CD4-positive, alpha-beta T cell treated with Interleukin-17A for 1 hour (primary cell): ENCODE measurements at regions not wholly inside any gene's neighbourhood (a gene's known extent, or its start where the extent isn't known, plus 50 kb on each side); places are given as distances from the start of the nearest gene placed in this dataset.

Experiments used
- DNase-seq: peaks from one replicate; pipeline ENCODE4 v3.0.0-alpha.2; 2020

GRCh38 chr12:89087876-89088275 is 264.4 kb downstream of the DUSP6 start:
- no peak for DNase-seq

GRCh38 chr12:89087149-89087825 is 265.0 kb downstream of the DUSP6 start:
- no peak for DNase-seq

- DNase-seq, result no peak
These were observed 266.9 kb downstream of the DUSP6 start for GRCh38 chr12:89085421-89085820.

- no peak for DNase-seq
These were observed 267.6 kb downstream of the DUSP6 start for GRCh38 chr12:89084751-89085150.

- DNase-seq, result no peak
These were observed 268.8 kb downstream of the DUSP6 start for GRCh38 chr12:89083491-89083890.

GRCh38 chr12:89082370-89082753 is 269.9 kb downstream of the DUSP6 start:
- no peak for DNase-seq

- no peak for DNase-seq
These were observed 270.5 kb downstream of the DUSP6 start for GRCh38 chr12:89081719-89082369.

- no peak for DNase-seq
These were observed 271.4 kb downstream of the DUSP6 start for GRCh38 chr12:89080793-89081465.

GRCh38 chr12:89075880-89076540 is 276.3 kb downstream of the DUSP6 start:
- DNase-seq, result no peak

GRCh38 chr12:89073659-89074058 is 278.6 kb downstream of the DUSP6 start:
- DNase-seq, result no peak

GRCh38 chr12:89073027-89073398 is 279.3 kb downstream of the DUSP6 start:
- DNase-seq, result no peak

GRCh38 chr12:89072294-89073026 is 279.8 kb downstream of the DUSP6 start:
- DNase-seq, result no peak

- no peak for DNase-seq
These were observed 281.7 kb downstream of the DUSP6 start for GRCh38 chr12:89070603-89071002.

- no peak for DNase-seq
These were observed 282.9 kb downstream of the DUSP6 start for GRCh38 chr12:89069431-89069830.

GRCh38 chr12:89067421-89068187 is 284.7 kb downstream of the DUSP6 start:
- DNase-seq, result no peak

- DNase-seq, result no peak
These were observed 287.5 kb downstream of the DUSP6 start for GRCh38 chr12:89064780-89065179.

- no peak for DNase-seq
These were observed 288.1 kb downstream of the DUSP6 start for GRCh38 chr12:89064151-89064550.

- DNase-seq, result no peak
These were observed 289.3 kb downstream of the DUSP6 start for GRCh38 chr12:89062996-89063395.

GRCh38 chr12:89059721-89060541 is 292.4 kb downstream of the DUSP6 start:
- DNase-seq, result no peak

GRCh38 chr12:89059056-89059455 is 293.2 kb downstream of the DUSP6 start:
- no peak for DNase-seq

- no peak for DNase-seq
These were observed 293.9 kb downstream of the DUSP6 start for GRCh38 chr12:89058402-89058801.
